ENCODE measurements at regions not wholly inside any gene's neighbourhood (a gene's known extent, or its start where the extent isn't known, plus 50 kb on each side); places are given as distances from the start of the nearest gene placed in this dataset.

- TF ChIP-seq CTCF (IDR thresholded peaks at IDR 0.05) (no peak), EP300 (IDR thresholded peaks at IDR 0.05; ENCODE audit: borderline replicate concordance in 1 of 2, low read depth in 1 of 2, low read length in 1 of 2) (no peak), POLR2AphosphoS5 (IDR thresholded peaks at IDR 0.05; ENCODE audit: low read depth, low read length) (no peak), EZH2phosphoT487 (IDR thresholded peaks at IDR 0.05; ENCODE audit: borderline replicate concordance, low read depth) (no peak), NRF1 (IDR thresholded peaks at IDR 0.05; ENCODE audit: low read depth, low read length) (no peak), MXI1 (IDR thresholded peaks at IDR 0.05; ENCODE audit: low read depth, low read length) (no peak), YY1 (IDR thresholded peaks at IDR 0.05; ENCODE audit: low read depth) (no peak), ELF1 (IDR thresholded peaks at IDR 0.05) (no peak), USF1 (IDR thresholded peaks at IDR 0.05; ENCODE audit: borderline replicate concordance, low read depth) (no peak), GABPA (IDR thresholded peaks at IDR 0.05; ENCODE audit: low read depth) (no peak)
- TF ChIP-seq, protein P1, sequence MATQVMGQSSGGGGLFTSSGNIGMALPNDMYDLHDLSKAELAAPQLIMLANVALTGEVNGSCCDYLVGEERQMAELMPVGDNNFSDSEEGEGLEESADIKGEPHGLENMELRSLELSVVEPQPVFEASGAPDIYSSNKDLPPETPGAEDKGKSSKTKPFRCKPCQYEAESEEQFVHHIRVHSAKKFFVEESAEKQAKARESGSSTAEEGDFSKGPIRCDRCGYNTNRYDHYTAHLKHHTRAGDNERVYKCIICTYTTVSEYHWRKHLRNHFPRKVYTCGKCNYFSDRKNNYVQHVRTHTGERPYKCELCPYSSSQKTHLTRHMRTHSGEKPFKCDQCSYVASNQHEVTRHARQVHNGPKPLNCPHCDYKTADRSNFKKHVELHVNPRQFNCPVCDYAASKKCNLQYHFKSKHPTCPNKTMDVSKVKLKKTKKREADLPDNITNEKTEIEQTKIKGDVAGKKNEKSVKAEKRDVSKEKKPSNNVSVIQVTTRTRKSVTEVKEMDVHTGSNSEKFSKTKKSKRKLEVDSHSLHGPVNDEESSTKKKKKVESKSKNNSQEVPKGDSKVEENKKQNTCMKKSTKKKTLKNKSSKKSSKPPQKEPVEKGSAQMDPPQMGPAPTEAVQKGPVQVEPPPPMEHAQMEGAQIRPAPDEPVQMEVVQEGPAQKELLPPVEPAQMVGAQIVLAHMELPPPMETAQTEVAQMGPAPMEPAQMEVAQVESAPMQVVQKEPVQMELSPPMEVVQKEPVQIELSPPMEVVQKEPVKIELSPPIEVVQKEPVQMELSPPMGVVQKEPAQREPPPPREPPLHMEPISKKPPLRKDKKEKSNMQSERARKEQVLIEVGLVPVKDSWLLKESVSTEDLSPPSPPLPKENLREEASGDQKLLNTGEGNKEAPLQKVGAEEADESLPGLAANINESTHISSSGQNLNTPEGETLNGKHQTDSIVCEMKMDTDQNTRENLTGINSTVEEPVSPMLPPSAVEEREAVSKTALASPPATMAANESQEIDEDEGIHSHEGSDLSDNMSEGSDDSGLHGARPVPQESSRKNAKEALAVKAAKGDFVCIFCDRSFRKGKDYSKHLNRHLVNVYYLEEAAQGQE (IDR thresholded peaks at IDR 0.05; ENCODE audit: low read depth, low read length) = no peak
These were observed 127.2 kb upstream of the PLSCR5 start for GRCh38 chr3:146732325-146732724.

All from SK-N-SH (cell line).